HL-60 (cell line): ENCODE measurements at regions not wholly inside any gene's neighbourhood (a gene's known extent, or its start where the extent isn't known, plus 50 kb on each side); places are given as distances from the start of the nearest gene placed in this dataset.

Experiments
- DNase-seq, 2 experiments: peaks; one replicate each; pipeline ENCODE4 v3.0.0-alpha.2; 2010 to 2020; ENCODE audit warnings: low read depth in 1 of 2, low spot score in 1 of 2
- H3K27ac ChIP-seq: fragments of 250-450 bp; sonication (Bioruptor Pico); replicated peaks from 2 replicates; pipeline ENCODE4 v1.5.1; 2020; ENCODE audit warnings: mild to moderate bottlenecking, moderate library complexity
- H3K27me3 ChIP-seq: fragments of 250-450 bp; sonication (Bioruptor Pico); 2 replicates; pipeline ENCODE4 v1.5.1; 2021; ENCODE audit warnings: mild to moderate bottlenecking, moderate library complexity; ENCODE audit not compliant: insufficient read depth, poor library complexity, severe bottlenecking
- H3K4me3 ChIP-seq: replicated peaks from 2 replicates; pipeline ENCODE4 v1.5.1; 2011; ENCODE audit warnings: mild to moderate bottlenecking, control low read depth, low read length; ENCODE audit not compliant: insufficient read depth
- GABPA ChIP-seq: IDR thresholded peaks from 2 replicates; pipeline ENCODE4 v1.6.1; 2012; ENCODE audit warnings: low read depth
- POLR2AphosphoS5 ChIP-seq: IDR thresholded peaks from 2 replicates; pipeline ENCODE4 v1.6.1; 2012; ENCODE audit warnings: low read depth
- REST ChIP-seq: IDR thresholded peaks from 2 replicates; pipeline ENCODE4 v1.6.1; 2012; ENCODE audit warnings: low read depth; ENCODE audit not compliant: insufficient replicate concordance
- SPI1 ChIP-seq: IDR thresholded peaks from 2 replicates; pipeline ENCODE4 v1.6.1; 2012; ENCODE audit warnings: low read depth, mild to moderate bottlenecking, borderline replicate concordance
- TF ChIP-seq, protein P1 (sequence below): IDR thresholded peaks from one replicate; pipeline ENCODE4 v1.5.1; 2011; ENCODE audit warnings: low read length, control low read depth, inconsistent platforms; ENCODE audit not compliant: insufficient read depth

DNA sequence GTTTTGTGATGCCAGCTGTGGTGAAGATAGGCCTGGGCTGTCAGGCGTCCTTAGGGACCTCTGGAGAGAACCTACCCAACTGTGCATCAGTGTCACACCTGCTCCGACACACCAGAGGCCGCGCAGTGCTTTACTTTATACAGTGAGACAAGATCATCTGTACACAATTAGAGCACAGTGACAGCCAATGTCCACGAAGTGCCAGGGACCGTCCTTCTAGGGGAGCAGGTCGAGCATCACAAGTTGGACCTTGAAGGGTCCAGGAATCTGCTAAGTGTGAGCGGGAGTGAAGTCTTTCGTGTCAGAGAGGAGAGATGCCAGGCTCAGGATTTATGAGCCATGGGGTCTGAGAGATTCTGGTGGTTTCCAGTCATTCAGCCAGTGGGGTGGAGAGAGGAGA, 104.2 kb downstream of the TMEM18 start:
- no peak for TF ChIP-seq SPI1
- TF ChIP-seq GABPA: no peak
- no peak for TF ChIP-seq POLR2AphosphoS5
- TF ChIP-seq REST: no peak
- TF ChIP-seq, protein P1, sequence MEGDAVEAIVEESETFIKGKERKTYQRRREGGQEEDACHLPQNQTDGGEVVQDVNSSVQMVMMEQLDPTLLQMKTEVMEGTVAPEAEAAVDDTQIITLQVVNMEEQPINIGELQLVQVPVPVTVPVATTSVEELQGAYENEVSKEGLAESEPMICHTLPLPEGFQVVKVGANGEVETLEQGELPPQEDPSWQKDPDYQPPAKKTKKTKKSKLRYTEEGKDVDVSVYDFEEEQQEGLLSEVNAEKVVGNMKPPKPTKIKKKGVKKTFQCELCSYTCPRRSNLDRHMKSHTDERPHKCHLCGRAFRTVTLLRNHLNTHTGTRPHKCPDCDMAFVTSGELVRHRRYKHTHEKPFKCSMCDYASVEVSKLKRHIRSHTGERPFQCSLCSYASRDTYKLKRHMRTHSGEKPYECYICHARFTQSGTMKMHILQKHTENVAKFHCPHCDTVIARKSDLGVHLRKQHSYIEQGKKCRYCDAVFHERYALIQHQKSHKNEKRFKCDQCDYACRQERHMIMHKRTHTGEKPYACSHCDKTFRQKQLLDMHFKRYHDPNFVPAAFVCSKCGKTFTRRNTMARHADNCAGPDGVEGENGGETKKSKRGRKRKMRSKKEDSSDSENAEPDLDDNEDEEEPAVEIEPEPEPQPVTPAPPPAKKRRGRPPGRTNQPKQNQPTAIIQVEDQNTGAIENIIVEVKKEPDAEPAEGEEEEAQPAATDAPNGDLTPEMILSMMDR: no peak
- H3K27me3 ChIP-seq: no peaks in the 10 kb centered on the region
- DNase-seq: no peak
- no peak overlapping the region for H3K27ac ChIP-seq
- H3K4me3 ChIP-seq: no peak overlapping the region

- no peak for DNase-seq
- TF ChIP-seq SPI1 (no peak), POLR2AphosphoS5 (no peak), REST (no peak), GABPA (no peak)
- TF ChIP-seq, protein P1: no peak
- H3K27me3 ChIP-seq: no peaks in the 10 kb centered on the region
- no peak overlapping the region for H3K27ac ChIP-seq
- H3K4me3 ChIP-seq: no peak overlapping the region
These were observed 107.5 kb downstream of the TMEM18 start for GRCh38 chr2:569681-570080.

- Histone ChIP-seq H3K4me3 (no peak overlapping the region), H3K27me3 (no peaks in the 10 kb centered on the region), H3K27ac (no peak overlapping the region)
- DNase-seq: no peak
- TF ChIP-seq SPI1 (no peak), GABPA (no peak), POLR2AphosphoS5 (no peak), REST (no peak)
- TF ChIP-seq, protein P1: no peak
These were observed 108.5 kb downstream of the TMEM18 start for GRCh38 chr2:568639-569235.
